HTR-8/SVneo (cell line): ENCODE measurements at regions not wholly inside any gene's neighbourhood (a gene's known extent, or its start where the extent isn't known, plus 50 kb on each side); places are given as distances from the start of the nearest gene placed in this dataset.

Source experiments
- DNase-seq: peaks from one replicate; pipeline ENCODE4 v3.0.0; 2011; ENCODE audit warnings: low spot score, mixed read lengths; ENCODE audit not compliant: insufficient read length
- FAIRE-seq: peaks from 2 replicates; lab custom pipeline; 2011; peaks lifted over from hg19 to GRCh38; lab: Jason Lieb, UNC

- DNase-seq (no peak), FAIRE-seq (no peak)
These were observed 126.3 kb upstream of the POM121L12 start for GRCh38 chr7:52909131-52909530.

GRCh38 chr7:52897713-52898112 lies 137.7 kb upstream of the POM121L12 start:
- DNase-seq (no peak), FAIRE-seq (no peak)

- DNase-seq (no peak), FAIRE-seq (no peak)
These were observed 138.1 kb upstream of the POM121L12 start for GRCh38 chr7:52897288-52897687.

GRCh38 chr7:52877240-52877639 lies 158.2 kb upstream of the POM121L12 start:
- FAIRE-seq (no peak), DNase-seq (no peak)

GRCh38 chr7:52876402-52876801 lies 159.0 kb upstream of the POM121L12 start:
- no peak for DNase-seq
- FAIRE-seq, result no peak

DNA sequence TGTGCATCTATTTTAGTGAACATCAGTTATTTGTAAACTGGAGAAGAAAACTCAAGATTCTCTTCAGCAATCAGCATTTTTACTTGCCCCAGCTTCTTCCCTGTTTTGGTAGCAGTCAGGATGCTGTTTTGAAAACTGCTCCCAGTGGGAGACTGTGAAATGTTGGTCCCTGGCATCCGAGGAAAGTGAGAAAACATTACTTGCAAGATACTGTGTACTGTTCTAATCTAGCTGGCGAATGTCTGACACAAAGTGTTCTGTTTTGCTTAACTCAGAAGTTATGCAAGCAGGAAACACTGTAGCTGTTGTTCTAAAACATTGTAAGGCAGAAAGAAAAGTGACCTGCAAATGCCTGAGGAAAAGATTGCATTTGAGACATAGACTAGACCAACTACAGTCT lies 171.8 kb upstream of the POM121L12 start:
- FAIRE-seq (no peak), DNase-seq (no peak)

- DNase-seq, result no peak
These were observed 173.1 kb upstream of the POM121L12 start for GRCh38 chr7:52862321-52862720.

DNA sequence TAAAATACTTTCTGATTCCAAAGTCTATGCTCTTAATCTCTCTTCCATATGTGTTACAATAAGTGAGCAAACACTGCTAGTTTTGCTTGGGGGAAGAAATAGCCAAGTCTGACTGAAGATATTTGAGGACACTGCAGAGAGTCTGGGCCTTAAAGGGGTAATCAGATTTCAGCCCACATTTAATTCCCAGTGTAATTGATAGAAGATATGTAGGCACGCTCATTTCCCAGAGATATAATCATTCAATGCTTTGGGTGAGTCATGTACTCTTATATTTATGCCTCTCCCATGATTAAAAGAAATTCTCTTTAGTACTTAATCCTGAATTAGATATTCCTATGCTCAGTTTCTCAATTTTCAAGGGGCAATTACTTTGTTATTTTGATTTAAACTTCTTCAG lies 178.1 kb upstream of the POM121L12 start:
- FAIRE-seq, result no peak

More at GRCh38 chr7:52862321-52862720, 173.1 kb upstream of the POM121L12 start:
- no peak for FAIRE-seq

GRCh38 chr7:52854681-52855080 lies 180.8 kb upstream of the POM121L12 start:
- no peak for FAIRE-seq

More for the DNA sequence above, 178.1 kb upstream of the POM121L12 start:
- no peak for DNase-seq

DNA sequence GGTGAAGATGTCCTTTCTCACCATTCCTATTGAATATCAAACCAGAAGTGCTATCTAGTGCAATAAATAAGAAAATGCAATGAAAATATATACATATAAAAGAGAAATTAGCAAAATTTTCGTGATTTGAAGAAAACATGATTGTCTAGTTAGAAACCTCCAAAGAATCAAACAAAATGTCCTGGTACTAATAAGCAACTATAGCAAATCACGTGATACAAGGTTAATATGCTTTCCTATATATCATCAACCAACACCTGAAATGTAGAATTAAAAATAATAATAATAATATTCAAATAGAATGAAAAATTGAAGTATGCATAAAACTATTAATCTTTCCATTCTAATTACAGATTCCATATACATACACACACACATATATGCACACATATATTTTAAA lies 183.9 kb upstream of the POM121L12 start:
- FAIRE-seq, result no peak
- no peak for DNase-seq

More at GRCh38 chr7:52854681-52855080, 180.8 kb upstream of the POM121L12 start:
- no peak for DNase-seq

GRCh38 chr7:52843436-52843835 lies 192.0 kb upstream of the POM121L12 start:
- FAIRE-seq (no peak), DNase-seq (no peak)

DNA sequence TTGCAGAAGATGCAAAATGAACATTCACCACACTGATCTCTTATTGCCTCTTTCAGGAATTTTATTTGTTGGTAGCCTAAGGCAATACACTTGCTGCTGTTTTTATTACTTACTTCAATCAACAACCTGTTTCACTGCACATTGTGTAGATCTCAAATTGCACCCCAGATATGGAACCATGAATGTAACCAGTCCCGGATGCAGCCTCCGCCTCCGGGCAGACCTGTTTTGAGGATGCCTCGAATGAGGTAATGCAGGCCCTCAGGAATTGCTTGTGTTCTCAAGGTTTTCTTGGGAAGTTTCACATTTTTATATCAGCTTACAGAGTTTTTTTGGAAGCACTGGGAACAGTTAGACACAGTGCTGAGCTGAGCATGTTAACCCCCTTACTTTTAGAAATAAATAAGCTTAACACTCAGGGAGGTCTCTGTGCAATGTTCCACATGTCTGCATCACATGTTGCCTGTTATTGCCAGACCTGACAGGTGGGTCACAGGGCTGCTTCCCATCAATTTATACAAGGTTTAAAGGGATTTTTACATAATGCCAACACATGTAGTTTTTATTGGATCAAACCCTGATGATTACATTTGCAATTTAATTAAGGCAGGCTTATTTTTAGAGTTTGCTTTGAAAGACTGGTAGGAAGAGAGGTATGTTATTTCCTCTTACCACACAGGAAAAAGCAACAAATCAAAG lies 193.1 kb upstream of the POM121L12 start:
- FAIRE-seq (no peak), DNase-seq (no peak)

DNA sequence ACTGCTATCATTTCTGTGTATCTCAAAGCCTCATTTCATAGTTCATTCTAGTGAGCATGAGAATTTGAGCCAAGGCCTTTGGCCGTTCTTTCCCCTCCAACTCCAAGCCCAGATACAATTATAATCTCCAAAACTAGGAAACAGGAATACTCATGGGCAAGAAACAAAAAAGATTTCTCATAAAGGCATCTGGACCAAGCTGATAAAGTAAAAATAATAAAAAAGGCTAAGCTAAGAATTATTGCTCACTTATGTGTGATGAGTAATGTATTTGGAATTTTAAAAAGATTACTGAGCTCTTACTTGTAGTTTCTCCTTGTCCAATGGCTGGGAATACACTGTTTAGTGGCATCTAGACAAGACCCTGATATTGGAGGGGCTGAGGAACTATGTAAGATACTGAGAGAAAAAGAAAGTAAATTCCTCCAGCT lies 196.4 kb upstream of the POM121L12 start:
- DNase-seq (no peak), FAIRE-seq (no peak)

- DNase-seq, result no peak
- FAIRE-seq, result no peak
These were observed 204.1 kb upstream of the POM121L12 start for GRCh38 chr7:52831321-52831720.

DNA sequence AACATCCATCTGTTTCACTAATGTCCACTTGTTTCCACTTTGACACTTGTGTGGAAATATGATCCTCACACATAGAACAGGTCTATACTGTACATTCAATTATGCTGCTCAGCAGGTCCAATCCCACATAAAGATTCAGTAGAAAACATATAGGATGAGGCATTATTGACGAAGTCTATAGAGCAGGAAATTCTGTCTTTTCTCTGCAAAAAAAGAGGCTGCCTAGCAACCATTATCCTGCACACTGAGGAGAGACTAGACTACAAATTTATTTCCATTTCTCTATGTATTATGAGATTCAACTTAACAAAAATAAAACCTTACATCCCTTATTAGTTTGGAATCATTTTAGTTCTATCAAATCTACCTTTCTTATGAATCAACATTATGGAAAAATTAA lies 204.6 kb upstream of the POM121L12 start:
- DNase-seq, result no peak
- FAIRE-seq, result no peak

DNA sequence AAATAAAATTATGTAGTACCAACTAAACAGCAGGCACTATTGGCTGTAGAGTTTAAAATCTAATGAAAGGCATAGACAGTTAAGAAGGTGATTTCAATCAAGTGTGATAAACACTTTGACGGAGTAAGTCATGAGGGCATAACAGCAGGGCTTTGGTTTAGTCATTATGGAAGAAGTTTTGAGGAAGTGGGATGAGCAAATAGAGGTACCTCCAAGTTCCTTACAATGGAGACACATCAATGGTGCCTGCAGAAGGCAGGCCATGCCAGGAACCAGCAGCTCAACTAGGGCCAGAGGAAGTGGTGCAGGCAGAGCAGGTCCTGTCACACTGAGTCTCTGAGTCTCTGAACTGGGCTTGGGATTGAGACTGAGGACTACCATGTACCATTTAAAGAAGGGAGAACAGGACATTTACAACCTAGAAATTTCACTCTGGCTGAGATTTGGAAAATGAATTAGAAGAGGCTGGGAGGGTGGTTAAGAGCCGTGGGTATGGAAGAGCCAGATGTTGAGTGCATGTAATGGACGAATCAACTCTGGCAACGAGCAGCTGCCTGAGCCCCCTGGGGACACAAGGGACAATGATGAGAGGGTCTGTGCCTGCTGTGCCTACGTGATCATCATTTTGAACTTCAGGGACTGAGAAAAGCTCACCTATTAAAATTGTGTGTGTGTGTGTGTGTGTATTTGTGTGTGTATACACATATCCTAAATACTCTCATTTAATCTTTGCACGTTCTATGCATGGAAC lies 208.7 kb upstream of the POM121L12 start:
- DNase-seq (no peak), FAIRE-seq (no peak)

DNA sequence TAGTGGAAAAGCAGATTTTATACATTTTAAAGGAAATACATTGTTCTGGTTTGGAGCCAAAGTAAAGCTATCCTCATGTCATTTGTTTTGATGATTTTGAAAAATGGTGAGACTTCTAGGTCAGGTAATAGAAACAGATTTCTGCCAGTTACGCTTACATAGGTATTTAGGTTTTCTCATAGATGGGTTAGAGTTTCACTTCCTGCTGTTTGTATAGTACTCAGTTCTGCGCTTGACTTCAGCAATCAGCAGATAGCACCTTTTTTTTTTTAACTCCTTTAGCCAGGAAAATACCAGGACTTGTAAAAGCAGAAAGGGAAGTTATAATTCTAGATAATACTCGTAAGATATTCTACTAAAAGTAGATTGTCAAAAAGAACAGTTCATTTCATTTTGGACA lies 209.8 kb upstream of the POM121L12 start:
- DNase-seq, result no peak

GRCh38 chr7:52811537-52811936 lies 223.9 kb upstream of the POM121L12 start:
- DNase-seq, result no peak
- no peak for FAIRE-seq

More for the DNA sequence above, 209.8 kb upstream of the POM121L12 start:
- FAIRE-seq, result no peak

DNA sequence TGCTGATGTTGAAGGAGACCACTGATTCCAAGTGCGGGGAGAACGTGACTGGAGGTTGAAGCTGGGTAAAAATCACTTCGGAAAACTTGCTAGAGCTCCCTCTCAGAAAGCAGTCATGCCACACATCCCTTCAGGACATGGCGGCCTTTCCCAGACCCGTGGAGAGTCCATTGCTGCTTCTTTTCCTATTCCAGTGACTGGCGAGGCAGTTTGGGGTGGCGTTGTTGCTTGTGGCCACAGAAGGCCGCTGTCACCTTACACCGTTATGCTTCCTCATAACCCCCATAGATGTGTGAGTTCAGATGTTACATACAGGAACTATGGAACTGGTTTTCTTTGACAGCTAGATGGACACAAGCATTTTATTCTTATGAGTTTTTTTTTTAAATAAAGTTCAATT lies 235.6 kb upstream of the POM121L12 start:
- DNase-seq (no peak), FAIRE-seq (no peak)

- DNase-seq (no peak), FAIRE-seq (no peak)
These were observed 237.6 kb upstream of the POM121L12 start for GRCh38 chr7:52797801-52798200.

GRCh38 chr7:52794621-52795020 lies 240.8 kb upstream of the POM121L12 start:
- DNase-seq, result no peak
- FAIRE-seq, result no peak
